Testis (tissue), 2 donors: ENCODE measurements at regions not wholly inside any gene's neighbourhood (a gene's known extent, or its start where the extent isn't known, plus 50 kb on each side); places are given as distances from the start of the nearest gene placed in this dataset.

Experiments
- DNase-seq: peaks from one replicate; pipeline ENCODE4 v3.0.0-alpha.2; 2019
- H3K27ac ChIP-seq, 2 donors: fragments of 200-600 bp; sonication (generic); one replicate each; pipeline ENCODE4 v1.5.1; 2019
- H3K27me3 ChIP-seq: fragments of 200-600 bp; sonication (generic); one replicate; pipeline ENCODE4 v1.5.1; 2019
- H3K36me3 ChIP-seq: fragments of 200-600 bp; sonication (generic); one replicate; pipeline ENCODE4 v1.5.1; 2017; ENCODE audit warnings: low read depth; ENCODE audit errors: missing control alignments
- H3K4me1 ChIP-seq: fragments of 200-600 bp; sonication (generic); one replicate; pipeline ENCODE4 v1.5.1; 2019
- H3K4me3 ChIP-seq, 2 donors: fragments of 200-600 bp; sonication (generic); one replicate each; pipeline ENCODE4 v1.5.1; 2017 to 2019
- H3K9me3 ChIP-seq: fragments of 200-600 bp; sonication (generic); one replicate; pipeline ENCODE4 v1.5.1; 2017
- WGBS, 2 donors: methylation state at CpG; one replicate each; pipeline ENCODE4 v1.1.5; 2018; 5-methylcytosine and 5-hydroxymethylcytosine counted together
- intact Hi-C: fragments of 100-400 bp; cut with DNase I; formaldehyde crosslinking; loops from one replicate; pipeline ENCODE4 v1.15.1; 2023; ENCODE audit warnings: low total_unique reads
- TF ChIP-seq, protein P1 (sequence below), 3 experiments: fragments of 450-650 bp in 2 of 3; fragments of 200-600 bp in 1 of 3; sonication (generic) in 1 of 3; IDR thresholded peaks; one replicate each; pipeline ENCODE4 v1.5.1; 2016 to 2019; ENCODE audit warnings: antibody characterized with exemption in 3 of 3, mild to moderate bottlenecking in 2 of 3, moderate library complexity in 1 of 3

DNA sequence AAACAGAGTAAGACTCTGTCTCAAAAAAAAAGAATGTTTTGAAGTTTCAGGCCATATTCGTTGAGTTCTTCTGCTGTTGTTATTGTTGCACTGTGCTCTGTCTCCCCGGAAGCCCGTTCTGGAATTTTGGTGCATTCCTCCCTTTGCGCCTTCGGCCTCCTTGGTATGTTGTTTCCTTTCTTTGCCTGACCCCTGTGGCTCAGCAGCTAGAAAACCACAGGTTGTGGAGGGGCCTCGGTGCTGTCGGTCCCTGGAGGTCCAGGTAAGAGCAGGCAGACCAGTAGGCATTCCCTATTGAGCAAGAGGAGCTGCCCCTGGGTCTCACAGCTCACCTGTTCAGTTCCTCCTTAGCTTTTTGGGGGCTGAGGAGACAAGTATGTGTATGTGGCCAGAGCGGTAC, 51.0 kb upstream of the DLG1 start:
- intact Hi-C loops, result no loop called here
- no peak overlapping the region for H3K4me3 ChIP-seq
- no peak for DNase-seq
- WGBS, 2 donors, result 71 to 74% methylated on average over 7 to 8 of the region's 8 CpGs
- H3K36me3 ChIP-seq, result no peaks in the 10 kb centered on the region
- H3K4me1 ChIP-seq, result peaks cover 10% of the 10 kb centered on the region
- no peaks in the 10 kb centered on the region for H3K9me3 ChIP-seq
- TF ChIP-seq, protein P1, sequence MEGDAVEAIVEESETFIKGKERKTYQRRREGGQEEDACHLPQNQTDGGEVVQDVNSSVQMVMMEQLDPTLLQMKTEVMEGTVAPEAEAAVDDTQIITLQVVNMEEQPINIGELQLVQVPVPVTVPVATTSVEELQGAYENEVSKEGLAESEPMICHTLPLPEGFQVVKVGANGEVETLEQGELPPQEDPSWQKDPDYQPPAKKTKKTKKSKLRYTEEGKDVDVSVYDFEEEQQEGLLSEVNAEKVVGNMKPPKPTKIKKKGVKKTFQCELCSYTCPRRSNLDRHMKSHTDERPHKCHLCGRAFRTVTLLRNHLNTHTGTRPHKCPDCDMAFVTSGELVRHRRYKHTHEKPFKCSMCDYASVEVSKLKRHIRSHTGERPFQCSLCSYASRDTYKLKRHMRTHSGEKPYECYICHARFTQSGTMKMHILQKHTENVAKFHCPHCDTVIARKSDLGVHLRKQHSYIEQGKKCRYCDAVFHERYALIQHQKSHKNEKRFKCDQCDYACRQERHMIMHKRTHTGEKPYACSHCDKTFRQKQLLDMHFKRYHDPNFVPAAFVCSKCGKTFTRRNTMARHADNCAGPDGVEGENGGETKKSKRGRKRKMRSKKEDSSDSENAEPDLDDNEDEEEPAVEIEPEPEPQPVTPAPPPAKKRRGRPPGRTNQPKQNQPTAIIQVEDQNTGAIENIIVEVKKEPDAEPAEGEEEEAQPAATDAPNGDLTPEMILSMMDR (IDR thresholded peaks at IDR 0.05), result no peak
- no peak overlapping the region for H3K27ac ChIP-seq
- no peaks in the 10 kb centered on the region for H3K27me3 ChIP-seq
